ENCODE measurements at regions not wholly inside any gene's neighbourhood (a gene's known extent, or its start where the extent isn't known, plus 50 kb on each side); places are given as distances from the start of the nearest gene placed in this dataset.

- TF ChIP-seq, protein P1, sequence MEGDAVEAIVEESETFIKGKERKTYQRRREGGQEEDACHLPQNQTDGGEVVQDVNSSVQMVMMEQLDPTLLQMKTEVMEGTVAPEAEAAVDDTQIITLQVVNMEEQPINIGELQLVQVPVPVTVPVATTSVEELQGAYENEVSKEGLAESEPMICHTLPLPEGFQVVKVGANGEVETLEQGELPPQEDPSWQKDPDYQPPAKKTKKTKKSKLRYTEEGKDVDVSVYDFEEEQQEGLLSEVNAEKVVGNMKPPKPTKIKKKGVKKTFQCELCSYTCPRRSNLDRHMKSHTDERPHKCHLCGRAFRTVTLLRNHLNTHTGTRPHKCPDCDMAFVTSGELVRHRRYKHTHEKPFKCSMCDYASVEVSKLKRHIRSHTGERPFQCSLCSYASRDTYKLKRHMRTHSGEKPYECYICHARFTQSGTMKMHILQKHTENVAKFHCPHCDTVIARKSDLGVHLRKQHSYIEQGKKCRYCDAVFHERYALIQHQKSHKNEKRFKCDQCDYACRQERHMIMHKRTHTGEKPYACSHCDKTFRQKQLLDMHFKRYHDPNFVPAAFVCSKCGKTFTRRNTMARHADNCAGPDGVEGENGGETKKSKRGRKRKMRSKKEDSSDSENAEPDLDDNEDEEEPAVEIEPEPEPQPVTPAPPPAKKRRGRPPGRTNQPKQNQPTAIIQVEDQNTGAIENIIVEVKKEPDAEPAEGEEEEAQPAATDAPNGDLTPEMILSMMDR (IDR thresholded peaks at IDR 0.05; ENCODE audit: low read length) = no peak
- no peak for TF ChIP-seq EZH2 (IDR thresholded peaks at IDR 0.05; ENCODE audit: borderline replicate concordance, low read length)
Observed at GRCh38 chr4:171288816-171289432, 524.3 kb upstream of the GALNTL6 start.

Data from OCI-LY1 (cell line).